ENCODE measurements at regions not wholly inside any gene's neighbourhood (a gene's known extent, or its start where the extent isn't known, plus 50 kb on each side); places are given as distances from the start of the nearest gene placed in this dataset.

DNA sequence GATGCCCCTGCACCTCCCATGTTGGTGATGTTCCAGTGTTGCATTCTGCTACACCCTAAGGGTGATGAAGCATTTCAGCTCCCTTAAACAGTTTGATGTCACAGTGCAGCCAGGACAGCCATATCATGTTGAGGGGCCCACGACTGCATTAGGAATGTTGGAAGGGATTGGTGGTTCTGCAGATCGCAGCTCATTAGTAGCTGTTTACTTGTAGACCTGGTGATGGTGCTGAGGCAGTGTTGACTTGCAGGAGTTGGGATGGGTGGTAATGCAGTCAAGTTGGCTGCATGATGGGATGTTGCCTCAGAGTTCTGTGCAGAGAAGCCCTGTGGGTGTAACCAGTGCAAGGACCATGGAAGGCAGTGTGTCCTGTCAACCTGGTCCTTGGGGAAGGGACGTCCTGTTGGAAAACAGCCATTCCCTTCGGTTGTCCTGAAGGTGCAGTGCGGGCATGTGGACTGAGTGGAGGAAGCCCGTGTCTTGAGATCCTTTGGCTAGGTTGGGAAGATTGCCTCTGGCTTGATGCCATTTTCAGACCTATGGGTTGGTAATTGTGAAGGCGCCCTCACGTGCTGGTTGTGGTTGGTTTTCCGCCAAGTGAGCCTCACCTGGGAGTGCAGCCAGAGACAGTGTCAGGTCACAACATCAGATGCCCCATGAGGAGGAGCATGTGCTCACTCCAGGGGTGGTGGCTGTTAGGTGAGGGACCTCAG is 100.7 kb downstream of the SNRPN start:
- Histone ChIP-seq H3K9me3 (ENCODE audit: low read length) (peaks cover 100% of the 10 kb centered on the region), H3F3A (ENCODE audit: insufficient read depth, low read length, poor library complexity, severe bottlenecking) (no peaks in the 10 kb centered on the region), H3K4me2 (ENCODE audit: low read length) (no peak overlapping the region), H3K9ac (ENCODE audit: low read length) (no peak overlapping the region), H4K20me1 (ENCODE audit: insufficient read depth) (no peaks in the 10 kb centered on the region), H3K36me3 (ENCODE audit: insufficient read depth, low read length) (peaks cover 68% of the 10 kb centered on the region), H3K4me3 (ENCODE audit: low read length) (no peak overlapping the region), H2AFZ (ENCODE audit: low read depth, low read length) (no peak overlapping the region), H3K27ac (ENCODE audit: low read length) (no peak overlapping the region), H3K9me2 (ENCODE audit: insufficient read depth, low read length) (no peaks in the 10 kb centered on the region), H3K79me2 (replicated peaks; ENCODE audit: insufficient read depth, low read length) (no peaks in the 10 kb centered on the region), H3K27me3 (ENCODE audit: insufficient read depth, low read depth, low read length) (no peaks in the 10 kb centered on the region)
- TF ChIP-seq POLR2AphosphoS5 (IDR thresholded peaks at IDR 0.05) (no peak), MXI1 (conservative IDR thresholded peaks at IDR 0.05; ENCODE audit: poor library complexity, severe bottlenecking) (no peak), TAF1 (IDR thresholded peaks at IDR 0.05; ENCODE audit: low read depth) (no peak), RAD21 (conservative IDR thresholded peaks at IDR 0.05) (no peak), SMC3 (conservative IDR thresholded peaks at IDR 0.05; ENCODE audit: poor library complexity) (no peak), EP300 (conservative IDR thresholded peaks at IDR 0.05; ENCODE audit: poor library complexity, severe bottlenecking) (no peak), EZH2 (IDR thresholded peaks at IDR 0.05; ENCODE audit: borderline replicate concordance, insufficient read depth, low read length, poor library complexity, severe bottlenecking) (no peak)
- TF ChIP-seq, protein P1, sequence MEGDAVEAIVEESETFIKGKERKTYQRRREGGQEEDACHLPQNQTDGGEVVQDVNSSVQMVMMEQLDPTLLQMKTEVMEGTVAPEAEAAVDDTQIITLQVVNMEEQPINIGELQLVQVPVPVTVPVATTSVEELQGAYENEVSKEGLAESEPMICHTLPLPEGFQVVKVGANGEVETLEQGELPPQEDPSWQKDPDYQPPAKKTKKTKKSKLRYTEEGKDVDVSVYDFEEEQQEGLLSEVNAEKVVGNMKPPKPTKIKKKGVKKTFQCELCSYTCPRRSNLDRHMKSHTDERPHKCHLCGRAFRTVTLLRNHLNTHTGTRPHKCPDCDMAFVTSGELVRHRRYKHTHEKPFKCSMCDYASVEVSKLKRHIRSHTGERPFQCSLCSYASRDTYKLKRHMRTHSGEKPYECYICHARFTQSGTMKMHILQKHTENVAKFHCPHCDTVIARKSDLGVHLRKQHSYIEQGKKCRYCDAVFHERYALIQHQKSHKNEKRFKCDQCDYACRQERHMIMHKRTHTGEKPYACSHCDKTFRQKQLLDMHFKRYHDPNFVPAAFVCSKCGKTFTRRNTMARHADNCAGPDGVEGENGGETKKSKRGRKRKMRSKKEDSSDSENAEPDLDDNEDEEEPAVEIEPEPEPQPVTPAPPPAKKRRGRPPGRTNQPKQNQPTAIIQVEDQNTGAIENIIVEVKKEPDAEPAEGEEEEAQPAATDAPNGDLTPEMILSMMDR (IDR thresholded peaks at IDR 0.05; ENCODE audit: poor library complexity, severe bottlenecking) = no peak
- TF ChIP-seq, protein P2, sequence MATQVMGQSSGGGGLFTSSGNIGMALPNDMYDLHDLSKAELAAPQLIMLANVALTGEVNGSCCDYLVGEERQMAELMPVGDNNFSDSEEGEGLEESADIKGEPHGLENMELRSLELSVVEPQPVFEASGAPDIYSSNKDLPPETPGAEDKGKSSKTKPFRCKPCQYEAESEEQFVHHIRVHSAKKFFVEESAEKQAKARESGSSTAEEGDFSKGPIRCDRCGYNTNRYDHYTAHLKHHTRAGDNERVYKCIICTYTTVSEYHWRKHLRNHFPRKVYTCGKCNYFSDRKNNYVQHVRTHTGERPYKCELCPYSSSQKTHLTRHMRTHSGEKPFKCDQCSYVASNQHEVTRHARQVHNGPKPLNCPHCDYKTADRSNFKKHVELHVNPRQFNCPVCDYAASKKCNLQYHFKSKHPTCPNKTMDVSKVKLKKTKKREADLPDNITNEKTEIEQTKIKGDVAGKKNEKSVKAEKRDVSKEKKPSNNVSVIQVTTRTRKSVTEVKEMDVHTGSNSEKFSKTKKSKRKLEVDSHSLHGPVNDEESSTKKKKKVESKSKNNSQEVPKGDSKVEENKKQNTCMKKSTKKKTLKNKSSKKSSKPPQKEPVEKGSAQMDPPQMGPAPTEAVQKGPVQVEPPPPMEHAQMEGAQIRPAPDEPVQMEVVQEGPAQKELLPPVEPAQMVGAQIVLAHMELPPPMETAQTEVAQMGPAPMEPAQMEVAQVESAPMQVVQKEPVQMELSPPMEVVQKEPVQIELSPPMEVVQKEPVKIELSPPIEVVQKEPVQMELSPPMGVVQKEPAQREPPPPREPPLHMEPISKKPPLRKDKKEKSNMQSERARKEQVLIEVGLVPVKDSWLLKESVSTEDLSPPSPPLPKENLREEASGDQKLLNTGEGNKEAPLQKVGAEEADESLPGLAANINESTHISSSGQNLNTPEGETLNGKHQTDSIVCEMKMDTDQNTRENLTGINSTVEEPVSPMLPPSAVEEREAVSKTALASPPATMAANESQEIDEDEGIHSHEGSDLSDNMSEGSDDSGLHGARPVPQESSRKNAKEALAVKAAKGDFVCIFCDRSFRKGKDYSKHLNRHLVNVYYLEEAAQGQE (IDR thresholded peaks at IDR 0.05; ENCODE audit: borderline replicate concordance) = no peak

DNA sequence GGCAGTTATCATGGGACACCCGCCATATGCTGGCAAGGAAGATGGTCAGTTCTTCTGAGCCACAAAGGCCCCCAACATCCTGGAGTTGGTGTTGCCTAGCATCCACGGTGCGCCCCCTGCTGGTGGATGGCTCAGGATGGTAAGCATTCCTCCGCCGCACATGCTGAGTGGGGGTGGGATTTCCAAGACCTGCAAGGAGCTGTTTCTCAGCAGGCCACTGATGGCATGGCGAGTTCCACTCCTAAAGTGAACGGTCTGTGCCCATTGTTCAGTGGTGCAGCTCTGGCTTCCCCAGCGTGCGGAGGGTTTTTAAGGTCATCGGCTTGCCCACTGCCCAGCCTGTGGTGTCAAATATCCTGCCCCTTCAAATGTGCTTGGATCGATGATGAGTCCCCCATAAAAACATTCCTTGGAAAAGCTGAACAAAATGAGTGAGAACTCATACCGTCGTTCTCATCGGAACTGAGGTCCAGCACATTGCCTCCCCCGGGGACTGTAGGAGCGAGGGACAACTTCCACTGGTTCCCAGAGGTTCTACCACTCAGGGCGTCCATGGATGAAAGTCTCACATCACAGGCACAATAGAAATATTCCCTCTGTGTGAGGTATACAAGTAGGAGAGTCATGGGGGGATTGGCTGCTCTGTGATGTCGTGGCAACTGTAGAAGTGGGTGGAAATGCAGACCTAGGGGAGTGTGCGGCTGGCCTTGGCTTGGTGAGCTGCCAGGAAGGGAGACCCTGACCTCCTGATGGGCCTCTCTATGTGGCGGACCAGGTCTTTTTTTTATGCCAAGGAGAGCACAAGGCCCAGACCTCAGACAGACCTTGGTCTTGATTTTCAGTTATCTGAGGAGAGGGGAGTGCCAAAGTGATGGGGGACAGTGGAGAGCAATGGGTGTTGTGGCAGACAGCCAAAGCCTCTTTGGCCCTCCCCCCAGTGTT is 102.0 kb downstream of the SNRPN start:
- TF ChIP-seq RAD21 (conservative IDR thresholded peaks at IDR 0.05) = no peak
- TF ChIP-seq MXI1 (conservative IDR thresholded peaks at IDR 0.05; ENCODE audit: poor library complexity, severe bottlenecking) = no peak
- TF ChIP-seq EP300 (conservative IDR thresholded peaks at IDR 0.05; ENCODE audit: poor library complexity, severe bottlenecking) = no peak
- TF ChIP-seq SMC3 (conservative IDR thresholded peaks at IDR 0.05; ENCODE audit: poor library complexity) = no peak
- TF ChIP-seq, protein P2 (IDR thresholded peaks at IDR 0.05; ENCODE audit: borderline replicate concordance) = no peak
- TF ChIP-seq POLR2AphosphoS5 (IDR thresholded peaks at IDR 0.05) = no peak
- TF ChIP-seq, protein P1 (IDR thresholded peaks at IDR 0.05; ENCODE audit: poor library complexity, severe bottlenecking) = no peak
- no peak for TF ChIP-seq TAF1 (IDR thresholded peaks at IDR 0.05; ENCODE audit: low read depth)
- no peak for TF ChIP-seq EZH2 (IDR thresholded peaks at IDR 0.05; ENCODE audit: borderline replicate concordance, insufficient read depth, low read length, poor library complexity, severe bottlenecking)
- Histone ChIP-seq H3K9ac (ENCODE audit: low read length) (no peak overlapping the region), H3K36me3 (ENCODE audit: insufficient read depth, low read length) (peaks cover 68% of the 10 kb centered on the region), H3K4me2 (ENCODE audit: low read length) (no peak overlapping the region), H3K27ac (ENCODE audit: low read length) (no peak overlapping the region), H3F3A (ENCODE audit: insufficient read depth, low read length, poor library complexity, severe bottlenecking) (no peaks in the 10 kb centered on the region), H4K20me1 (ENCODE audit: insufficient read depth) (no peaks in the 10 kb centered on the region), H3K9me2 (ENCODE audit: insufficient read depth, low read length) (no peaks in the 10 kb centered on the region), H3K9me3 (ENCODE audit: low read length) (peaks cover 100% of the 10 kb centered on the region), H3K27me3 (ENCODE audit: insufficient read depth, low read depth, low read length) (no peaks in the 10 kb centered on the region), H3K79me2 (replicated peaks; ENCODE audit: insufficient read depth, low read length) (no peaks in the 10 kb centered on the region), H3K4me3 (ENCODE audit: low read length) (no peak overlapping the region), H2AFZ (ENCODE audit: low read depth, low read length) (no peak overlapping the region)
